ENCODE measurements at regions not wholly inside any gene's neighbourhood (a gene's known extent, or its start where the extent isn't known, plus 50 kb on each side); places are given as distances from the start of the nearest gene placed in this dataset.

DNA sequence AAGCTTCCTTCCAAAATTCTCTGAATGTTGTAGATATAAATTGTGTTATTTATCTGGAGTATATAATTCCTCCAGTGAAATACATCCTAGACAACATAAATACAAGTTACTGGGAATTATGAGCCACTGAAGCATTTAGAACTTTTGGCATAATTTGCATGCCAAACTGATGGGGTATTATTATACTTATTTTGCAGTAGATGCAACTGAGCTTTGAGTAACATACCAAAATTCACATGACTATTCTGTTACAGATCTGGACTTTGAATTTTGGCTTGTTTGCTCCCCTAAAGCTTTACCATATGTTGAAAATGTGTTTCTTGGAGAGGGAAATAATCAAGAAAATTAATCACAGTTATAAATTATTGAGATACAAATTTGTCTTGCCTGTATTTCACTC is 372.5 kb downstream of the CDH11 start:
- TF ChIP-seq, protein P1, sequence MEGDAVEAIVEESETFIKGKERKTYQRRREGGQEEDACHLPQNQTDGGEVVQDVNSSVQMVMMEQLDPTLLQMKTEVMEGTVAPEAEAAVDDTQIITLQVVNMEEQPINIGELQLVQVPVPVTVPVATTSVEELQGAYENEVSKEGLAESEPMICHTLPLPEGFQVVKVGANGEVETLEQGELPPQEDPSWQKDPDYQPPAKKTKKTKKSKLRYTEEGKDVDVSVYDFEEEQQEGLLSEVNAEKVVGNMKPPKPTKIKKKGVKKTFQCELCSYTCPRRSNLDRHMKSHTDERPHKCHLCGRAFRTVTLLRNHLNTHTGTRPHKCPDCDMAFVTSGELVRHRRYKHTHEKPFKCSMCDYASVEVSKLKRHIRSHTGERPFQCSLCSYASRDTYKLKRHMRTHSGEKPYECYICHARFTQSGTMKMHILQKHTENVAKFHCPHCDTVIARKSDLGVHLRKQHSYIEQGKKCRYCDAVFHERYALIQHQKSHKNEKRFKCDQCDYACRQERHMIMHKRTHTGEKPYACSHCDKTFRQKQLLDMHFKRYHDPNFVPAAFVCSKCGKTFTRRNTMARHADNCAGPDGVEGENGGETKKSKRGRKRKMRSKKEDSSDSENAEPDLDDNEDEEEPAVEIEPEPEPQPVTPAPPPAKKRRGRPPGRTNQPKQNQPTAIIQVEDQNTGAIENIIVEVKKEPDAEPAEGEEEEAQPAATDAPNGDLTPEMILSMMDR (IDR thresholded peaks at IDR 0.05), result no peak
- no peak for TF ChIP-seq POLR2A (IDR thresholded peaks at IDR 0.05)

Measured in thyroid gland (tissue), 4 donors.